Fibroblast of the aortic adventitia (primary cell): ENCODE measurements at regions not wholly inside any gene's neighbourhood (a gene's known extent, or its start where the extent isn't known, plus 50 kb on each side); places are given as distances from the start of the nearest gene placed in this dataset.
"Not testable (repeated sequence)": the region's sequence is repeated elsewhere in the genome, so short reads cannot be mapped to it uniquely, and the experiment has no call there.

Experiments
- DNase-seq: peaks from one replicate; pipeline ENCODE4 v3.0.0-alpha.2; 2010; ENCODE audit warnings: low read depth
- H3K4me3 ChIP-seq: 2 replicates; pipeline ENCODE4 v1.5.1; 2011; ENCODE audit warnings: low read depth, mild to moderate bottlenecking, control low read depth, low read length, moderate library complexity
- CTCF ChIP-seq: IDR thresholded peaks from 2 replicates; pipeline ENCODE4 v1.5.1; 2011; ENCODE audit warnings: mild to moderate bottlenecking, low read length, control low read depth, inconsistent platforms; ENCODE audit not compliant: insufficient read depth

GRCh38 chr2:76154981-76155380 is 444.3 kb upstream of the GCFC2 start:
- TF ChIP-seq CTCF = no peak
- no peak for DNase-seq
- H3K4me3 ChIP-seq = no peak overlapping the region

DNA sequence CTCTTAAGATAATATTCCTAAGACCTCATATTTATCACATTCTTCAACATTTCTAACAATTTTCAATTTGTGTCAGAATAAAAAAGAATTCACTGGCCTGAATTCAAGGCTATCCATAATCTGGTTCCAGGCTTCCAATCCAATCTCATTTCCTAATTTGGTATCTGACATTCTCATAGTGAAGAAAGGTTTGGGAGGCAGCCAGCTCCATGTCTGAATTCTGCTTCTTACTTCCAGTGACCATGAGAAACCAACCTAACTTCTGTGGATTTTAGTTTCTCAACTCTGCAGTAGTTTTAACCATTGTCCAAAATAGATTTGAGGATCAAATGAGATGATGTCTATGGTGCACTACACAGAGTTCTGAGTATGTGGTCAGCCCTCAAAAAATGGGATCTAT is 439.1 kb upstream of the GCFC2 start:
- no peak for TF ChIP-seq CTCF
- no peak overlapping the region for H3K4me3 ChIP-seq
- DNase-seq = no peak

GRCh38 chr2:76139303-76139702 is 428.6 kb upstream of the GCFC2 start:
- not testable (repeated sequence) for H3K4me3 ChIP-seq, DNase-seq

DNA sequence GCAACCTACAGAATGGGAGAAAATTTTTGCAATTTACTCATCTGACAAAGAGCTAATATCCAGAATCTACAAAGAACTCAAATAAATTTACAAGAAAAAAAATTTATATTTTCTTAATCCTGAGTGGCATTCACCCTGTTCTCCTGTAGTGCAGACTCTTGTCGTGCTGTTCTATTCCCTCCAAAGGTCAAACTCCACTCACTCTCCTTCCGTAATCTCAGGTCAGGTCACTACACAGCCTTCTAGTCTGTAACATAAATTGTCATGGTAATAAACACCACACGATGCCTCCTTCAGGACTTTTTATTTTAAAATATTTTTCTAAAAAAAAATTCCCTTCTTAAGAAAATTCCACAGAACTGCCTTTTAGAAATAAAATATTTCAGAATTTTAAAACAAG is 417.9 kb upstream of the GCFC2 start:
- TF ChIP-seq CTCF = no peak
- DNase-seq = no peak
- no peak overlapping the region for H3K4me3 ChIP-seq

GRCh38 chr2:76120176-76120575 is 409.5 kb upstream of the GCFC2 start:
- DNase-seq = no peak
- no peak for TF ChIP-seq CTCF
- no peak overlapping the region for H3K4me3 ChIP-seq

DNA sequence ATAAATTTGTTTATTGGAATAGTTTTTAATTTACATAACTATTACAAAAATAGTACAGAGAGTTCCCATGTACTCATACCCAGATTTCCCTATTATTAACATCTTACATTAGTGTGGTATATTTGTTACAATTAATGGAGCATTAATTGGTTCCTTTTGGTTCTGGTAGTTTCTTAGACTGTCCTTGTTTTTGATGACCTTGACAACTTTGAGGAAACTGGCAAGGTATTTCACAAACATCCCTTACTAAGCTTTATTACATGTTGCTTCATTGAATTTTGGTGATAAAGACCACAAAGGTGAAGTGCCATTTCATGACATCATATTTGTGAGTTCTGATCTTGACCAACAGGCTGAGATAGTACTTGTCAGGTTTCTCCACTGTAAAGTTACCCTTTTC is 379.0 kb upstream of the GCFC2 start:
- no peak for DNase-seq
- TF ChIP-seq CTCF = no peak
- no peak overlapping the region for H3K4me3 ChIP-seq

- no peak for DNase-seq
- TF ChIP-seq CTCF = no peak
- no peak overlapping the region for H3K4me3 ChIP-seq
Measured at GRCh38 chr2:76083248-76083647, 372.5 kb upstream of the GCFC2 start.
